ENCODE measurements at regions not wholly inside any gene's neighbourhood (a gene's known extent, or its start where the extent isn't known, plus 50 kb on each side); places are given as distances from the start of the nearest gene placed in this dataset.

GRCh38 chr1:30038134-30039025 is 685.0 kb downstream of the MATN1 start (continued):
- TF ChIP-seq KDM5A (IDR thresholded peaks at IDR 0.05) = no peak
- no peak for TF ChIP-seq HOXB13 (CRISPR knock-in tag; IDR thresholded peaks at IDR 0.05; ENCODE audit: low read depth)
- no peak for TF ChIP-seq EP300 (IDR thresholded peaks at IDR 0.05)
- TF ChIP-seq CBX8 (IDR thresholded peaks at IDR 0.05) = no peak
- no peak for TF ChIP-seq EHMT2 (IDR thresholded peaks at IDR 0.05; ENCODE audit: low read depth)
- TF ChIP-seq, protein P1, sequence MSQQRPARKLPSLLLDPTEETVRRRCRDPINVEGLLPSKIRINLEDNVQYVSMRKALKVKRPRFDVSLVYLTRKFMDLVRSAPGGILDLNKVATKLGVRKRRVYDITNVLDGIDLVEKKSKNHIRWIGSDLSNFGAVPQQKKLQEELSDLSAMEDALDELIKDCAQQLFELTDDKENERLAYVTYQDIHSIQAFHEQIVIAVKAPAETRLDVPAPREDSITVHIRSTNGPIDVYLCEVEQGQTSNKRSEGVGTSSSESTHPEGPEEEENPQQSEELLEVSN (IDR thresholded peaks at IDR 0.05; ENCODE audit: borderline replicate concordance, low read depth) = no peak
- TF ChIP-seq RFX5 (IDR thresholded peaks at IDR 0.05) = no peak
- no peak for TF ChIP-seq HOXA7 (CRISPR knock-in tag; IDR thresholded peaks at IDR 0.05)
- TF ChIP-seq CHD4 (IDR thresholded peaks at IDR 0.05; ENCODE audit: borderline replicate concordance) = no peak
- TF ChIP-seq MAX (IDR thresholded peaks at IDR 0.05) = no peak
- no peak for TF ChIP-seq USF2 (IDR thresholded peaks at IDR 0.05)

GRCh38 chr1:30037251-30038118 is 685.9 kb downstream of the MATN1 start:
- ATAC-seq = no peak
- POLR2A ChIA-PET = no interaction called here
- WGBS (ENCODE audit: missing lambda C conversion rate) = 77% methylated on average over 7 of the region's 10 CpGs
- Histone ChIP-seq H3K4me2 (no peak overlapping the region), H3K4me1 (no peaks in the 10 kb centered on the region), H3K27ac (no peak overlapping the region), H3K9me3 (no peaks in the 10 kb centered on the region), H3K4me3 (no peak overlapping the region)
- DNase-seq (ENCODE audit: low read depth in 1 of 2, low spot score in 1 of 2) = no peak
- CTCF ChIA-PET = interaction anchor here (1.0 kb wide), 1 partner anchor 59 kb away, joined by 3 read pairs; no protein-coding TSS in a partner anchor
- TF ChIP-seq RAD21 (conservative IDR thresholded peaks at IDR 0.05 in 1 of 2, IDR thresholded peaks at IDR 0.05 in 1 of 2) (no peak), JUNB (IDR thresholded peaks at IDR 0.05) (no peak), HMGXB4 (CRISPR knock-in tag; IDR thresholded peaks at IDR 0.05; ENCODE audit: borderline replicate concordance) (no peak)
- FAIRE-seq = no peak

DNA sequence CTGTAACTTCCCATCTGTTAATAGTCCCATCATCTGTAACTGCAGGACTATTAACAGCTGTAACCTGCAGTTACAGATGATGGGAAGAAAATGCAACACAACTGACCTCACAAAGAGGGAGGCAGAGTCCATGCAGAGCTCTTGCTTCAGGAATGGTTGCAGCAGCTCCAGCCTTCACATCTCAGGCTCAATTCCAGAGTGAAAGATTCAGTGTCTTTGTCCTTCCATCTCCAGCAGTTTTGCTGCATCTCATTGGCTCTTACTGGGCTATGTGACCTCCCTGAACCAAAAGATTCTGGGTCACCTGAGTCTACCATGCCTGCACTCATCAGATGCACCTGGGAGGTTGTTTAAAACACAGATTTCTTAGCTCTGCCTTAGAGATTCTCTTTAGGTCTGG is 686.7 kb downstream of the MATN1 start:
- CTCF ChIA-PET = interaction anchor here (1.0 kb wide), 1 partner anchor 58 kb away, joined by 3 read pairs; no protein-coding TSS in a partner anchor
- POLR2A ChIA-PET = no interaction called here
- no peaks in the 10 kb centered on the region for H3K4me1 ChIP-seq
- H3K4me3 ChIP-seq = no peak overlapping the region
- no peak overlapping the region for H3K27ac ChIP-seq
- TF ChIP-seq, protein P2, sequence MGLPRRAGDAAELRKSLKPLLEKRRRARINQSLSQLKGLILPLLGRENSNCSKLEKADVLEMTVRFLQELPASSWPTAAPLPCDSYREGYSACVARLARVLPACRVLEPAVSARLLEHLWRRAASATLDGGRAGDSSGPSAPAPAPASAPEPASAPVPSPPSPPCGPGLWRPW (IDR thresholded peaks at IDR 0.05) = no peak
- no peak for TF ChIP-seq REST (IDR thresholded peaks at IDR 0.05)
- no peak for TF ChIP-seq CBX2 (IDR thresholded peaks at IDR 0.05; ENCODE audit: borderline replicate concordance, low read depth)
- no peak for TF ChIP-seq FOSB (CRISPR knock-in tag; IDR thresholded peaks at IDR 0.05)
- TF ChIP-seq RFX5 (IDR thresholded peaks at IDR 0.05) = no peak
- no peak for TF ChIP-seq CEBPB (IDR thresholded peaks at IDR 0.05)
- DNase-seq (ENCODE audit: low read depth in 1 of 2, low spot score in 1 of 2) (no peak), ATAC-seq (no peak), FAIRE-seq (no peak)
- no peak overlapping the region for H3K4me2 ChIP-seq
- H3K9me3 ChIP-seq = no peaks in the 10 kb centered on the region
